ENCODE measurements at regions not wholly inside any gene's neighbourhood (a gene's known extent, or its start where the extent isn't known, plus 50 kb on each side); places are given as distances from the start of the nearest gene placed in this dataset.

DNA sequence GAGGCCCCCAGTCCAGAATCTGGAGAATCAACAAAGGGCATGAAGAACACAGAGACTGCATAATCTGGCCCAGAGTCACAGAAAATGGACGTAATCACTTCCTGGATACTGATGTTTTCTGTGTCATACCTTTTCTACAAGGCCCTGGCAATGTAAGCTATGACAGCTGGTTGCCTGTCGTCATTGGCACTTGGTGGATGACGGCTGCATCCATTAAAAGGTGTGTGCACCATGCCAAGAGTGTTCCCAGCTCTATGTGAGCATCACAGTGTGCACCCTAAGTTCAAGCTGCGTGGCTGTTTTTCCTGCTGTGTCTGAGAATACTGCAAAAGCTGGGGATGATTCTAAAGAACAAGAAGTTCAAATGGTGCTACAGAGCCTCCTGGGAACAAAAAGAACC, 275.2 kb upstream of the CNR1 start:
- H3K27ac ChIP-seq (ENCODE audit: low read length) = no peak overlapping the region
- no peaks in the 10 kb centered on the region for H3K4me1 ChIP-seq (ENCODE audit: low read length)
- no peak for DNase-seq
- no peak for TF ChIP-seq EZH2 (optimal IDR thresholded peaks at IDR 0.05; ENCODE audit: low read depth, low read length)
- TF ChIP-seq, protein P1, sequence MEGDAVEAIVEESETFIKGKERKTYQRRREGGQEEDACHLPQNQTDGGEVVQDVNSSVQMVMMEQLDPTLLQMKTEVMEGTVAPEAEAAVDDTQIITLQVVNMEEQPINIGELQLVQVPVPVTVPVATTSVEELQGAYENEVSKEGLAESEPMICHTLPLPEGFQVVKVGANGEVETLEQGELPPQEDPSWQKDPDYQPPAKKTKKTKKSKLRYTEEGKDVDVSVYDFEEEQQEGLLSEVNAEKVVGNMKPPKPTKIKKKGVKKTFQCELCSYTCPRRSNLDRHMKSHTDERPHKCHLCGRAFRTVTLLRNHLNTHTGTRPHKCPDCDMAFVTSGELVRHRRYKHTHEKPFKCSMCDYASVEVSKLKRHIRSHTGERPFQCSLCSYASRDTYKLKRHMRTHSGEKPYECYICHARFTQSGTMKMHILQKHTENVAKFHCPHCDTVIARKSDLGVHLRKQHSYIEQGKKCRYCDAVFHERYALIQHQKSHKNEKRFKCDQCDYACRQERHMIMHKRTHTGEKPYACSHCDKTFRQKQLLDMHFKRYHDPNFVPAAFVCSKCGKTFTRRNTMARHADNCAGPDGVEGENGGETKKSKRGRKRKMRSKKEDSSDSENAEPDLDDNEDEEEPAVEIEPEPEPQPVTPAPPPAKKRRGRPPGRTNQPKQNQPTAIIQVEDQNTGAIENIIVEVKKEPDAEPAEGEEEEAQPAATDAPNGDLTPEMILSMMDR (IDR thresholded peaks at IDR 0.05; ENCODE audit: low read length) = no peak
- TF ChIP-seq EZH2phosphoT487 (IDR thresholded peaks at IDR 0.05; ENCODE audit: low read length) = no peak
- H3K4me2 ChIP-seq (ENCODE audit: low read depth, low read length) = no peak overlapping the region
- H3F3A ChIP-seq (ENCODE audit: insufficient read depth, low read length) = no peaks in the 10 kb centered on the region
- no peaks in the 10 kb centered on the region for H3K9me2 ChIP-seq (replicated peaks; ENCODE audit: insufficient read depth, low read length)
- no peaks in the 10 kb centered on the region for H3K79me2 ChIP-seq (ENCODE audit: low read length)
- H3K9me3 ChIP-seq (replicated peaks; ENCODE audit: insufficient read depth, low read length) = no peaks in the 10 kb centered on the region
- H4K20me1 ChIP-seq (ENCODE audit: insufficient read depth, low read length) = no peaks in the 10 kb centered on the region
- no peak overlapping the region for H3K9ac ChIP-seq (ENCODE audit: low read length)
- no peak overlapping the region for H2AFZ ChIP-seq (ENCODE audit: low read length)
- H3K36me3 ChIP-seq (replicated peaks; ENCODE audit: insufficient read depth, low read length) = no peaks in the 10 kb centered on the region
- H3K4me3 ChIP-seq (ENCODE audit: low read length) = no peak overlapping the region
- no peaks in the 10 kb centered on the region for H3K27me3 ChIP-seq (replicated peaks; ENCODE audit: insufficient read depth, low read length)

DNA sequence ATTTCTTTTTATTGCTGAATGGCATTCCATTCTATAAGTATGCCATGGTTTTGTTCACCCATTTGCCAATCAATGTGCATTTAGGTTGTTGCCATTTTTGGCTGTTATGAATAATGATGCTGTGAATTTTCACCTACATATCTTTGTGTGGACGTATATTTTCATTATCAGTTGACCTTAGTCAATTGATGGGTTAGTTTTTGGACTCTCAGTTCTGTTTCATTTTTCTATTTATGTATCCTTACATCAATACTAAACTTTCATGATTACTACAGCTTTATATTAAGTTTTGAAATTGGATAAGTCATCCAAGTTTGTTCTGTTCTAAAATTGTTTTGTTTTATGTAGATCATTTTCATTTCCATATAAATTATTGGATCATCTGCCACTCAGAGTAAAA, 261.9 kb upstream of the CNR1 start:
- no peaks in the 10 kb centered on the region for H4K20me1 ChIP-seq (ENCODE audit: insufficient read depth, low read length)
- H3K27me3 ChIP-seq (replicated peaks; ENCODE audit: insufficient read depth, low read length) = no peaks in the 10 kb centered on the region
- no peaks in the 10 kb centered on the region for H3K9me3 ChIP-seq (replicated peaks; ENCODE audit: insufficient read depth, low read length)
- no peaks in the 10 kb centered on the region for H3K36me3 ChIP-seq (replicated peaks; ENCODE audit: insufficient read depth, low read length)
- no peaks in the 10 kb centered on the region for H3K4me1 ChIP-seq (ENCODE audit: low read length)
- H2AFZ ChIP-seq (ENCODE audit: low read length) = no peak overlapping the region
- H3K4me3 ChIP-seq (ENCODE audit: low read length) = no peak overlapping the region
- TF ChIP-seq EZH2 (optimal IDR thresholded peaks at IDR 0.05; ENCODE audit: low read depth, low read length) = no peak
- TF ChIP-seq, protein P1 (IDR thresholded peaks at IDR 0.05; ENCODE audit: low read length) = no peak
- TF ChIP-seq EZH2phosphoT487 (IDR thresholded peaks at IDR 0.05; ENCODE audit: low read length) = no peak
- H3F3A ChIP-seq (ENCODE audit: insufficient read depth, low read length) = no peaks in the 10 kb centered on the region
- H3K79me2 ChIP-seq (ENCODE audit: low read length) = no peaks in the 10 kb centered on the region
- no peak for DNase-seq
- no peak overlapping the region for H3K9ac ChIP-seq (ENCODE audit: low read length)
- no peak overlapping the region for H3K4me2 ChIP-seq (ENCODE audit: low read depth, low read length)
- H3K27ac ChIP-seq (ENCODE audit: low read length) = no peak overlapping the region
- H3K9me2 ChIP-seq (replicated peaks; ENCODE audit: insufficient read depth, low read length) = no peaks in the 10 kb centered on the region

DNA sequence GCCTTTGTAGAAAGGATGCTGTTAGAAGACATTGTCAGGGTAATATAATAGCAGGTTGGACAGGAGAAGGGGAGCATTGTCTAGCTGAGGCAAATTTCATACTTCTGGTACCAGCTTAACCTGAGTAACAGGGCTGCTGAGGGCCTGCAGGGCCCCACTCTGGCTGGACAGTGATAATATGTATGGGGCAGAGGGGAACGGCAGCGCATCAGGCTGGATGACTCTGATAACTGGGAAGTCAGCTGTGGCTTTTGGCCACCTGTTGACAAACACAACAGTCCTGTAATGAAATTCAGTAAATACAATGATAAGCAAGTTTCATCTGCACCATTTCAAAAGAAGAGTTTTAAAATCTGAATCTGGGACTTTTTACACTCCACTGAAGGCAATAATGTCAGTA, 259.9 kb upstream of the CNR1 start:
- Histone ChIP-seq H4K20me1 (ENCODE audit: insufficient read depth, low read length) (no peaks in the 10 kb centered on the region), H3K9me2 (replicated peaks; ENCODE audit: insufficient read depth, low read length) (no peaks in the 10 kb centered on the region), H3K9me3 (replicated peaks; ENCODE audit: insufficient read depth, low read length) (no peaks in the 10 kb centered on the region), H3K79me2 (ENCODE audit: low read length) (no peaks in the 10 kb centered on the region), H3F3A (ENCODE audit: insufficient read depth, low read length) (no peaks in the 10 kb centered on the region), H3K4me1 (ENCODE audit: low read length) (no peaks in the 10 kb centered on the region), H3K9ac (ENCODE audit: low read length) (no peak overlapping the region), H2AFZ (ENCODE audit: low read length) (no peak overlapping the region), H3K4me3 (ENCODE audit: low read length) (no peak overlapping the region), H3K27ac (ENCODE audit: low read length) (no peak overlapping the region), H3K4me2 (ENCODE audit: low read depth, low read length) (no peak overlapping the region), H3K27me3 (replicated peaks; ENCODE audit: insufficient read depth, low read length) (no peaks in the 10 kb centered on the region), H3K36me3 (replicated peaks; ENCODE audit: insufficient read depth, low read length) (no peaks in the 10 kb centered on the region)
- DNase-seq = no peak
- TF ChIP-seq EZH2 (optimal IDR thresholded peaks at IDR 0.05; ENCODE audit: low read depth, low read length) = no peak
- TF ChIP-seq EZH2phosphoT487 (IDR thresholded peaks at IDR 0.05; ENCODE audit: low read length) = no peak
- TF ChIP-seq, protein P1 (IDR thresholded peaks at IDR 0.05; ENCODE audit: low read length) = no peak

All from MM.1S (cell line).